Chondrocyte (in vitro differentiated cells): ENCODE measurements at regions not wholly inside any gene's neighbourhood (a gene's known extent, or its start where the extent isn't known, plus 50 kb on each side); places are given as distances from the start of the nearest gene placed in this dataset.

Experiments used
- DNase-seq: peaks from one replicate; pipeline ENCODE4 v3.0.0; 2021; ENCODE audit warnings: mixed read lengths, low spot score
- H3K27ac Mint-ChIP-seq: one replicate; pipeline ENCODE4 v1.8.0; 2021; ENCODE audit warnings: mild to moderate bottlenecking, moderate library complexity, mixed read lengths; ENCODE audit not compliant: unreplicated experiment
- H3K27me3 Mint-ChIP-seq: 2 replicates; pipeline ENCODE4 v1.8.0; 2021; ENCODE audit warnings: low read depth, mixed read lengths
- H3K36me3 Mint-ChIP-seq: 2 replicates; pipeline ENCODE4 v1.8.0; 2021; ENCODE audit warnings: low read depth, mixed read lengths
- H3K4me1 Mint-ChIP-seq: 2 replicates; pipeline ENCODE4 v1.8.0; 2021; ENCODE audit warnings: low read depth, mild to moderate bottlenecking, mixed read lengths
- H3K4me3 Mint-ChIP-seq: one replicate; pipeline ENCODE4 v1.8.0; 2021; ENCODE audit warnings: mild to moderate bottlenecking, moderate library complexity, mixed read lengths; ENCODE audit not compliant: unreplicated experiment
- H3K9me3 Mint-ChIP-seq: 2 replicates; pipeline ENCODE4 v1.8.0; 2021; ENCODE audit warnings: low read depth, mixed read lengths
- TF ChIP-seq, protein P1 (sequence below): fragments of 200-600 bp; sonication (generic); IDR thresholded peaks from 2 replicates; pipeline ENCODE4 v1.5.0; 2021; ENCODE audit warnings: antibody characterized with exemption, mild to moderate bottlenecking, moderate library complexity

DNA sequence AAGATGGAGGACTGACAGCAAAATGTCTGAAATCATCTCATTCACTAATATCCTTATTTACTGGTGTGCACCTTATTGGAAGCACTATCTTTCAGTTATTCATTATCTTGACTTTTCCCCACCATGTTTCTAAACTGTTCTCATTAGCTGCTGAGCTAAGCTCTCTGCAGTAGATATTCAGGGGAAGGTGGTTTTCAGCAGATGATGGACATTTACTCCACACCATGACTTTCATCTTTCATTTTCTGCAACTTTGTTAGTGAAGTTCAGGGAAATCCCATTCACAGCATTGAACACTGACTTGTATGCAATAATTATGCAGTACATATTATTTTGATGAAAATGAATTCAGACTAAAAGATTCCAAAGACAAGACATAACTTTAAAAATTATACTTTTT lies 373.6 kb upstream of the FLRT2 start:
- Mint-ChIP-seq H3K36me3 (peaks cover 1% of the 10 kb centered on the region), H3K4me1 (no peaks in the 10 kb centered on the region), H3K27me3 (no peaks in the 10 kb centered on the region), H3K27ac (no peak overlapping the region), H3K9me3 (peaks cover 1% of the 10 kb centered on the region), H3K4me3 (no peak overlapping the region)
- TF ChIP-seq, protein P1, sequence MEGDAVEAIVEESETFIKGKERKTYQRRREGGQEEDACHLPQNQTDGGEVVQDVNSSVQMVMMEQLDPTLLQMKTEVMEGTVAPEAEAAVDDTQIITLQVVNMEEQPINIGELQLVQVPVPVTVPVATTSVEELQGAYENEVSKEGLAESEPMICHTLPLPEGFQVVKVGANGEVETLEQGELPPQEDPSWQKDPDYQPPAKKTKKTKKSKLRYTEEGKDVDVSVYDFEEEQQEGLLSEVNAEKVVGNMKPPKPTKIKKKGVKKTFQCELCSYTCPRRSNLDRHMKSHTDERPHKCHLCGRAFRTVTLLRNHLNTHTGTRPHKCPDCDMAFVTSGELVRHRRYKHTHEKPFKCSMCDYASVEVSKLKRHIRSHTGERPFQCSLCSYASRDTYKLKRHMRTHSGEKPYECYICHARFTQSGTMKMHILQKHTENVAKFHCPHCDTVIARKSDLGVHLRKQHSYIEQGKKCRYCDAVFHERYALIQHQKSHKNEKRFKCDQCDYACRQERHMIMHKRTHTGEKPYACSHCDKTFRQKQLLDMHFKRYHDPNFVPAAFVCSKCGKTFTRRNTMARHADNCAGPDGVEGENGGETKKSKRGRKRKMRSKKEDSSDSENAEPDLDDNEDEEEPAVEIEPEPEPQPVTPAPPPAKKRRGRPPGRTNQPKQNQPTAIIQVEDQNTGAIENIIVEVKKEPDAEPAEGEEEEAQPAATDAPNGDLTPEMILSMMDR: no peak
- DNase-seq: no peak

- Mint-ChIP-seq H3K4me1 (no peaks in the 10 kb centered on the region), H3K4me3 (no peak overlapping the region), H3K36me3 (peaks cover 2% of the 10 kb centered on the region), H3K27ac (no peak overlapping the region), H3K9me3 (peaks cover 21% of the 10 kb centered on the region), H3K27me3 (no peaks in the 10 kb centered on the region)
- DNase-seq: no peak
- TF ChIP-seq, protein P1: no peak
These were observed 370.2 kb upstream of the FLRT2 start for GRCh38 chr14:85159726-85160125.

DNA sequence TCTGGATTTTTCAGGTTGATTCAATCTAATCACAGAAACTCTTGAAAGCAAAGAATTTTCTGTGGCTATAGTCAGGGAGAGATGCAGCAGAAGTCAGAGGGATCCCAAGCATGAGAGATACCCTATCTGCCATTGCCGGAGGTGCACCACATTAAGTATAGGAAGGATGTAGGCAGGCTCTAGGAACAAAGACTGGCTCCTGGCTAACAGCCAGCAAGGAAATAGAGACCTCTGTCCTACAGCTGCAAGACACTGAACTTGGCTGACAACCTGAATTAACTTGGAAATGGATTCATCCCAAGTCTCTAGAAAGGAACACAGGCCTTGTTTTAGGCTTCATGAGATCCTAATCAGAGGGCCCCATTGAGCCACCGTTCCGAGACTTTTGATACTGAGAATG lies 364.9 kb upstream of the FLRT2 start:
- TF ChIP-seq, protein P1: no peak
- peaks cover 13% of the 10 kb centered on the region for H3K4me1 Mint-ChIP-seq
- H3K9me3 Mint-ChIP-seq: peaks cover 21% of the 10 kb centered on the region
- H3K4me3 Mint-ChIP-seq: no peak overlapping the region
- peaks cover 2% of the 10 kb centered on the region for H3K36me3 Mint-ChIP-seq
- H3K27ac Mint-ChIP-seq: no peak overlapping the region
- DNase-seq: no peak
- no peaks in the 10 kb centered on the region for H3K27me3 Mint-ChIP-seq

DNA sequence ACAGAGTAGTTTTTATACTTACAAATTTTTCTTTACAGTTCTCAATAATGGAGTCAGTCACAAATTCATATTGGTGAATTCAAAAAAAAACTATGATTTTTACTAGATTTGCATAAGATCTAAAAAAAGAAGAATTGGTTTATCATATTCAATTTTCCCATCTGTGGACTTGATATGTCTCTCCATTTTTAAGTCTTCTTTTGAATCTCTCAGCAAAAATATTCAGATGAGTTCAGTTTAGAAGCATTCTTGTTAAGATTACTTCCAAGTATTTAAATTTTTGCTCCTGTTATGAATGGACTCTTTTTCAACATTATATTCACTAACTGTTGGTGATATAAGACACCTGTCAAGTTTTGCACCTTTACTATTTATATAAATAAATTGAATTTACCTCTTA lies 360.6 kb upstream of the FLRT2 start:
- Mint-ChIP-seq H3K9me3 (peaks cover 3% of the 10 kb centered on the region), H3K27me3 (no peaks in the 10 kb centered on the region), H3K27ac (no peak overlapping the region), H3K4me3 (no peak overlapping the region), H3K4me1 (peaks cover 13% of the 10 kb centered on the region), H3K36me3 (no peaks in the 10 kb centered on the region)
- TF ChIP-seq, protein P1: no peak
- DNase-seq: no peak

- Mint-ChIP-seq H3K36me3 (no peaks in the 10 kb centered on the region), H3K4me3 (no peak overlapping the region), H3K9me3 (no peaks in the 10 kb centered on the region), H3K27ac (no peak overlapping the region), H3K27me3 (no peaks in the 10 kb centered on the region), H3K4me1 (peaks cover 6% of the 10 kb centered on the region)
- DNase-seq: no peak
- TF ChIP-seq, protein P1: no peak
These were observed 357.7 kb upstream of the FLRT2 start for GRCh38 chr14:85172290-85172689.
